Adrenal gland (tissue), 9 donors: ENCODE measurements at regions not wholly inside any gene's neighbourhood (a gene's known extent, or its start where the extent isn't known, plus 50 kb on each side); places are given as distances from the start of the nearest gene placed in this dataset.
"Not testable (repeated sequence)": the region's sequence is repeated elsewhere in the genome, so short reads cannot be mapped to it uniquely, and the experiment has no call there.

ENCODE experiments used
- DNase-seq, 7 donors: peaks; one replicate each; pipeline ENCODE4 v3.0.0-alpha.2; 2019 to 2020
- H3K27ac ChIP-seq, 5 donors: fragments of 200-600 bp; sonication (generic) in 4 of 5; 1 replicate in 3 of 5; 2 replicates in 2 of 5; pipeline versions ENCODE4 v1.5.1 to v1.8.0; 2016 to 2020; ENCODE audit warnings: mild to moderate bottlenecking in 1 of 5
- H3K27me3 ChIP-seq: fragments of 200-600 bp; 2 replicates; pipeline ENCODE4 v1.8.0; 2021
- H3K36me3 ChIP-seq, 2 donors: fragments of 200-600 bp; replicated peaks in 1 of 2; 1 replicate in 1 of 2; 2 replicates in 1 of 2; pipeline versions ENCODE4 v1.5.1 to v1.8.0; 2018 to 2022
- H3K4me1 ChIP-seq, 2 donors: fragments of 200-600 bp; replicated peaks in 1 of 2; 1 replicate in 1 of 2; 2 replicates in 1 of 2; pipeline versions ENCODE4 v1.5.1 to v1.8.0; 2018 to 2021
- H3K4me3 ChIP-seq, 4 donors: fragments of 200-600 bp; sonication (generic) in 3 of 4; one replicate each; pipeline ENCODE4 v1.5.1; 2016 to 2018
- H3K9me3 ChIP-seq, 3 donors: fragments of 200-600 bp; sonication (generic) in 1 of 3; replicated peaks in 1 of 3; 1 replicate in 2 of 3; 2 replicates in 1 of 3; pipeline versions ENCODE4 v1.5.1 to v1.8.0; 2016 to 2021
- CTCF ChIP-seq, 6 experiments: fragments of 450-650 bp in 4 of 6; fragments of 200-600 bp in 2 of 6; sonication (generic) in 1 of 6; IDR thresholded peaks; 1 replicate in 5 of 6; 2 replicates in 1 of 6; pipeline versions ENCODE4 v1.5.1 to v1.8.0; 2016 to 2021; ENCODE audit warnings: antibody characterized with exemption in 6 of 6, mild to moderate bottlenecking in 2 of 6, moderate library complexity in 1 of 6
- POLR2A ChIP-seq, 2 donors: fragments of 450-650 bp; IDR thresholded peaks; one replicate each; pipeline ENCODE4 v1.6.1; 2017; ENCODE audit warnings: antibody characterized with exemption in 2 of 2, mild to moderate bottlenecking in 2 of 2, moderate library complexity in 1 of 2
- WGBS, 4 donors: extraction: QIAGEN DNeasy Blood & Tissue Kit in 2 of 4; methylation state at CpG; one replicate each; pipeline versions ENCODE4 v1.1.5 to v1.1.7; 2013 to 2017; 5-methylcytosine and 5-hydroxymethylcytosine counted together
- intact Hi-C, 2 donors: fragments of 100-400 bp; cut with DNase I; formaldehyde crosslinking; loops; one replicate each; pipeline versions ENCODE4 v1.14.1 to v1.15.0; 2022 to 2023
- donor health status: healthy with polysubstance abuse.
- donor health status: Bipolar disorder and iron deficiency.
- donor health status: DM: yes; HTN: yes; CAD: no.
- donor health status: DM: no; HTN: no; CAD: no.
- donor health status: DM: no; HTN: no; CAD: no.

GRCh38 chr20:29349836-29350235, 1907.6 kb upstream of the DEFB115 start:
- no peak overlapping the region for H3K4me3 ChIP-seq
- no peaks in the 10 kb centered on the region for H3K9me3 ChIP-seq
- no peak for TF ChIP-seq POLR2A (IDR thresholded peaks at IDR 0.05)
- TF ChIP-seq CTCF (IDR thresholded peaks at IDR 0.05): no peak
- 66 to 76% (median 73%) methylated on average over 7 to 14 of the region's 14 CpGs for WGBS, 4 donors
- no peak overlapping the region for H3K27ac ChIP-seq
- intact Hi-C loops: no loop called here
- H3K36me3 ChIP-seq: no peaks in the 10 kb centered on the region
- no peaks in the 10 kb centered on the region for H3K4me1 ChIP-seq
- no peaks in the 10 kb centered on the region for H3K27me3 ChIP-seq
- no peak for DNase-seq

- 39 to 54% (median 52%) methylated on average over 2 of the region's 2 CpGs for WGBS, 4 donors
- H3K9me3 ChIP-seq, H3K27me3 ChIP-seq, H3K36me3 ChIP-seq, H3K4me1 ChIP-seq, intact Hi-C loops, DNase-seq, H3K4me3 ChIP-seq, H3K27ac ChIP-seq: not testable (repeated sequence)
These were observed 1881.5 kb upstream of the DEFB115 start for GRCh38 chr20:29375937-29376336.

GRCh38 chr20:29392853-29393252, 1864.6 kb upstream of the DEFB115 start:
- intact Hi-C loops, H3K27me3 ChIP-seq, H3K4me3 ChIP-seq, H3K27ac ChIP-seq, DNase-seq, H3K36me3 ChIP-seq, H3K4me1 ChIP-seq, H3K9me3 ChIP-seq: not testable (repeated sequence)
- 36 to 60% (median 48%) methylated on average over 9 of the region's 9 CpGs for WGBS, 4 donors

- 41 to 63% (median 42%) methylated on average over 30 to 40 of the region's 40 CpGs for WGBS, 4 donors
- H3K9me3 ChIP-seq: no peaks in the 10 kb centered on the region
- no peak overlapping the region for H3K4me3 ChIP-seq
- H3K27me3 ChIP-seq: no peaks in the 10 kb centered on the region
- intact Hi-C loops: no loop called here
- H3K27ac ChIP-seq: no peak overlapping the region
- no peak for DNase-seq
- no peaks in the 10 kb centered on the region for H3K36me3 ChIP-seq
- H3K4me1 ChIP-seq: no peaks in the 10 kb centered on the region
- no peak for TF ChIP-seq CTCF (IDR thresholded peaks at IDR 0.05)
- TF ChIP-seq POLR2A (IDR thresholded peaks at IDR 0.05): no peak
These were observed 1849.3 kb upstream of the DEFB115 start for GRCh38 chr20:29408034-29408695.

- 48 to 65% (median 53%) methylated on average over 17 of the region's 17 CpGs for WGBS, 4 donors
- intact Hi-C loops, DNase-seq, H3K27me3 ChIP-seq, H3K9me3 ChIP-seq, H3K36me3 ChIP-seq, H3K4me3 ChIP-seq, H3K4me1 ChIP-seq, H3K27ac ChIP-seq: not testable (repeated sequence)
These were observed 1848.8 kb upstream of the DEFB115 start for GRCh38 chr20:29408707-29409106.

- intact Hi-C loops, H3K4me3 ChIP-seq, H3K36me3 ChIP-seq, DNase-seq, H3K27ac ChIP-seq, H3K9me3 ChIP-seq, H3K27me3 ChIP-seq, H3K4me1 ChIP-seq: not testable (repeated sequence)
- 39 to 63% (median 49%) methylated on average over 26 of the region's 26 CpGs for WGBS, 4 donors
These were observed 1848.2 kb upstream of the DEFB115 start for GRCh38 chr20:29409160-29409689.
